Thymus (tissue), 11 donors: ENCODE measurements at regions not wholly inside any gene's neighbourhood (a gene's known extent, or its start where the extent isn't known, plus 50 kb on each side); places are given as distances from the start of the nearest gene placed in this dataset.

Experiments
- DNase-seq, 9 donors: peaks; one replicate each; pipeline ENCODE4 v3.0.0-alpha.2; 2013; ENCODE audit warnings: low spot score in 9 of 9, low read depth in 6 of 9, missing footprints in 1 of 9
- H3K27ac ChIP-seq, 2 donors: one replicate each; pipeline ENCODE4 v1.5.1; 2013; ENCODE audit warnings: control low read depth in 1 of 2, low read depth in 1 of 2, low read length in 1 of 2, mild to moderate bottlenecking in 1 of 2, moderate library complexity in 1 of 2
- H3K27me3 ChIP-seq, 2 donors: one replicate each; pipeline ENCODE4 v1.5.1; 2013; ENCODE audit warnings: low read length in 1 of 2; ENCODE audit not compliant: control insufficient read depth in 2 of 2, insufficient read depth in 1 of 2
- H3K36me3 ChIP-seq, 2 donors: one replicate each; pipeline ENCODE4 v1.5.1; 2013; ENCODE audit warnings: low read length in 1 of 2, mild to moderate bottlenecking in 1 of 2, moderate library complexity in 1 of 2; ENCODE audit not compliant: control insufficient read depth in 2 of 2, insufficient read depth in 2 of 2
- H3K4me1 ChIP-seq, 2 donors: one replicate each; pipeline ENCODE4 v1.5.1; 2013; ENCODE audit warnings: low read length in 2 of 2; ENCODE audit not compliant: control insufficient read depth in 2 of 2, insufficient read depth in 2 of 2
- H3K4me3 ChIP-seq, 2 donors: one replicate each; pipeline ENCODE4 v1.5.1; 2013; ENCODE audit warnings: low read length in 2 of 2, control low read depth in 1 of 2, mild to moderate bottlenecking in 1 of 2
- H3K9me3 ChIP-seq, 2 donors: one replicate each; pipeline ENCODE4 v1.5.1; 2013; ENCODE audit warnings: low read length in 1 of 2, mild to moderate bottlenecking in 1 of 2; ENCODE audit not compliant: control insufficient read depth in 2 of 2, insufficient read depth in 1 of 2
- WGBS: extraction: QIAGEN DNeasy Blood & Tissue Kit; methylation state at CpG from one replicate; pipeline ENCODE4 v1.1.7; 2013; 5-methylcytosine and 5-hydroxymethylcytosine counted together
- donor health status: healthy.

- H3K36me3 ChIP-seq, result no peaks in the 10 kb centered on the region
- H3K27me3 ChIP-seq, result no peaks in the 10 kb centered on the region
- DNase-seq, result no peak
- H3K27ac ChIP-seq, result no peak overlapping the region
- H3K9me3 ChIP-seq, result peaks cover 0 to 13% of the 10 kb centered on the region in 2 donors
- no peak overlapping the region for H3K4me3 ChIP-seq
- WGBS, result 93% methylated on average over 12 of the region's 12 CpGs
- H3K4me1 ChIP-seq, result no peaks in the 10 kb centered on the region
Observed at GRCh38 chr9:30944741-30945280, 1439.6 kb upstream of the ACO1 start.

GRCh38 chr9:30964332-30964731 lies 1420.1 kb upstream of the ACO1 start:
- Histone ChIP-seq H3K36me3 (no peaks in the 10 kb centered on the region), H3K4me1 (no peaks in the 10 kb centered on the region), H3K4me3 (no peak overlapping the region), H3K9me3 (peaks cover 0 to 8% of the 10 kb centered on the region in 2 donors), H3K27ac (no peak overlapping the region), H3K27me3 (no peaks in the 10 kb centered on the region)
- DNase-seq, result no peak

GRCh38 chr9:30967476-30967875 lies 1417.0 kb upstream of the ACO1 start:
- WGBS, result 74% methylated on average over 1 of the region's 1 CpG
- Histone ChIP-seq H3K27me3 (no peaks in the 10 kb centered on the region), H3K4me1 (no peaks in the 10 kb centered on the region), H3K27ac (no peak overlapping the region), H3K9me3 (peaks cover 0 to 4% of the 10 kb centered on the region in 2 donors), H3K36me3 (no peaks in the 10 kb centered on the region), H3K4me3 (no peak overlapping the region)
- no peak for DNase-seq

- H3K27ac ChIP-seq, result no peak overlapping the region
- no peaks in the 10 kb centered on the region for H3K9me3 ChIP-seq
- H3K4me3 ChIP-seq, result no peak overlapping the region
- WGBS, result 91% methylated on average over 2 of the region's 2 CpGs
- no peaks in the 10 kb centered on the region for H3K27me3 ChIP-seq
- H3K36me3 ChIP-seq, result no peaks in the 10 kb centered on the region
- no peak for DNase-seq
- H3K4me1 ChIP-seq, result no peaks in the 10 kb centered on the region
Observed at GRCh38 chr9:30970186-30970585, 1414.3 kb upstream of the ACO1 start.

GRCh38 chr9:30970812-30971211 lies 1413.6 kb upstream of the ACO1 start:
- Histone ChIP-seq H3K27ac (no peak overlapping the region), H3K36me3 (no peaks in the 10 kb centered on the region), H3K4me1 (no peaks in the 10 kb centered on the region), H3K9me3 (no peaks in the 10 kb centered on the region), H3K4me3 (no peak overlapping the region), H3K27me3 (no peaks in the 10 kb centered on the region)
- DNase-seq, result no peak
- WGBS, result 92% methylated on average over 3 of the region's 3 CpGs

GRCh38 chr9:30972654-30973053 lies 1411.8 kb upstream of the ACO1 start:
- Histone ChIP-seq H3K27me3 (no peaks in the 10 kb centered on the region), H3K4me3 (no peak overlapping the region), H3K36me3 (no peaks in the 10 kb centered on the region), H3K4me1 (no peaks in the 10 kb centered on the region), H3K9me3 (no peaks in the 10 kb centered on the region), H3K27ac (no peak overlapping the region)
- no peak for DNase-seq

- no peaks in the 10 kb centered on the region for H3K27me3 ChIP-seq
- H3K36me3 ChIP-seq, result no peaks in the 10 kb centered on the region
- no peak overlapping the region for H3K27ac ChIP-seq
- peaks cover 0 to 10% of the 10 kb centered on the region in 2 donors for H3K9me3 ChIP-seq
- H3K4me1 ChIP-seq, result no peaks in the 10 kb centered on the region
- 85% methylated on average over 1 of the region's 1 CpG for WGBS
- H3K4me3 ChIP-seq, result no peak overlapping the region
- DNase-seq, result no peak
Observed at GRCh38 chr9:30977965-30978364, 1406.5 kb upstream of the ACO1 start.

GRCh38 chr9:30982301-30982700 lies 1402.1 kb upstream of the ACO1 start:
- H3K9me3 ChIP-seq, result peaks cover 0 to 10% of the 10 kb centered on the region in 2 donors
- DNase-seq, result no peak
- no peak overlapping the region for H3K4me3 ChIP-seq
- H3K36me3 ChIP-seq, result no peaks in the 10 kb centered on the region
- no peak overlapping the region for H3K27ac ChIP-seq
- no peaks in the 10 kb centered on the region for H3K4me1 ChIP-seq
- WGBS, result 78% methylated on average over 3 of the region's 3 CpGs
- H3K27me3 ChIP-seq, result no peaks in the 10 kb centered on the region

- WGBS, result 93% methylated on average over 5 of the region's 5 CpGs
- H3K4me3 ChIP-seq, result no peak overlapping the region
- H3K27ac ChIP-seq, result no peak overlapping the region
- no peak for DNase-seq
- H3K4me1 ChIP-seq, result no peaks in the 10 kb centered on the region
- no peaks in the 10 kb centered on the region for H3K27me3 ChIP-seq
- H3K9me3 ChIP-seq, result no peaks in the 10 kb centered on the region
- no peaks in the 10 kb centered on the region for H3K36me3 ChIP-seq
Observed at GRCh38 chr9:30995956-30996738, 1388.3 kb upstream of the ACO1 start.
